SK-N-SH (cell line): ENCODE measurements at regions not wholly inside any gene's neighbourhood (a gene's known extent, or its start where the extent isn't known, plus 50 kb on each side); places are given as distances from the start of the nearest gene placed in this dataset.

Source experiments
- CTCF ChIP-seq: fragments of 200-600 bp; sonication (generic); IDR thresholded peaks from 2 replicates; pipeline ENCODE4 v1.6.1; 2017; ENCODE audit warnings: antibody characterized with exemption, mild to moderate bottlenecking, moderate library complexity
- EP300 ChIP-seq, 2 experiments: IDR thresholded peaks; 2 replicates each; pipeline versions ENCODE4 v1.4.0 to v1.6.1; 2012; ENCODE audit warnings: borderline replicate concordance in 1 of 2, low read depth in 1 of 2, low read length in 1 of 2
- EZH2phosphoT487 ChIP-seq: fragments of 200-600 bp; sonication (generic); IDR thresholded peaks from 2 replicates; pipeline ENCODE4 v1.6.1; 2017; ENCODE audit warnings: low read depth, mixed run types, mild to moderate bottlenecking, antibody characterized with exemption, moderate library complexity, borderline replicate concordance
- FOXM1 ChIP-seq: IDR thresholded peaks from 2 replicates; pipeline ENCODE4 v1.4.0; 2012; ENCODE audit warnings: low read depth, mild to moderate bottlenecking
- MAX ChIP-seq: IDR thresholded peaks from 2 replicates; pipeline ENCODE4 v1.4.0; 2012; ENCODE audit warnings: low read depth
- NRF1 ChIP-seq: IDR thresholded peaks from 2 replicates; pipeline ENCODE4 v1.6.1; 2012; ENCODE audit warnings: low read depth, mild to moderate bottlenecking, low read length
- POLR2AphosphoS5 ChIP-seq: IDR thresholded peaks from 2 replicates; pipeline ENCODE4 v1.6.1; 2012; ENCODE audit warnings: low read depth, low read length
- RFX5 ChIP-seq: IDR thresholded peaks from 2 replicates; pipeline ENCODE4 v1.6.1; 2012; ENCODE audit warnings: mild to moderate bottlenecking, improper control_type of control experiment, low read length
- SIN3A ChIP-seq: IDR thresholded peaks from 2 replicates; pipeline ENCODE4 v1.6.1; 2012; ENCODE audit warnings: low read depth, mild to moderate bottlenecking, low read length, moderate library complexity, borderline replicate concordance
- USF2 ChIP-seq: fragments of 150-350 bp; IDR thresholded peaks from 2 replicates; pipeline ENCODE4 v1.6.1; 2017; ENCODE audit warnings: antibody characterized with exemption, low read length, low read depth, borderline replicate concordance
- ZBTB33 ChIP-seq: IDR thresholded peaks from 2 replicates; pipeline ENCODE4 v1.4.0; 2012; ENCODE audit warnings: low read depth, borderline replicate concordance

GRCh38 chr6:165894171-165894825, 231.3 kb upstream of the PDE10A start:
- TF ChIP-seq ZBTB33 (no peak), EP300 (IDR thresholded peaks at IDR 0.05; ENCODE audit: borderline replicate concordance in 1 of 2, low read depth in 1 of 2, low read length in 1 of 2) (no peak), CTCF (no peak), NRF1 (no peak), EZH2phosphoT487 (no peak), RFX5 (no peak), USF2 (no peak), FOXM1 (no peak), POLR2AphosphoS5 (no peak), MAX (no peak), SIN3A (no peak)
